SH-SY5Y (cell line): ENCODE measurements at regions not wholly inside any gene's neighbourhood (a gene's known extent, or its start where the extent isn't known, plus 50 kb on each side); places are given as distances from the start of the nearest gene placed in this dataset.

Experiments
- GATA2 ChIP-seq: IDR thresholded peaks from 2 replicates; pipeline ENCODE4 v1.6.1; 2011; ENCODE audit warnings: mild to moderate bottlenecking, low read depth, low read length
- GATA3 ChIP-seq: IDR thresholded peaks from 2 replicates; pipeline ENCODE4 v1.6.1; 2011; ENCODE audit warnings: low read depth, mild to moderate bottlenecking, low read length, moderate library complexity

GRCh38 chr4:18767921-18768320, 746.4 kb upstream of the LCORL start:
- TF ChIP-seq GATA3 (no peak), GATA2 (no peak)
